Spinal cord (tissue), 9 donors: ENCODE measurements at regions not wholly inside any gene's neighbourhood (a gene's known extent, or its start where the extent isn't known, plus 50 kb on each side); places are given as distances from the start of the nearest gene placed in this dataset.
"Not testable (repeated sequence)": the region's sequence is repeated elsewhere in the genome, so short reads cannot be mapped to it uniquely, and the experiment has no call there.

Source experiments
- DNase-seq, 6 donors: peaks; one replicate each; pipeline versions ENCODE4 v3.0.0 to v3.0.0-alpha.2; 2013 to 2015; ENCODE audit warnings: low spot score in 6 of 6, low read depth in 4 of 6
- H3K27ac ChIP-seq: one replicate; pipeline ENCODE4 v1.5.1; 2013; ENCODE audit warnings: low read depth, low read length, control low read depth
- H3K27me3 ChIP-seq: one replicate; pipeline ENCODE4 v1.6.1; 2013; ENCODE audit warnings: low read length; ENCODE audit not compliant: control insufficient read depth, insufficient read depth
- H3K36me3 ChIP-seq: one replicate; pipeline ENCODE4 v1.6.1; 2013; ENCODE audit warnings: low read length; ENCODE audit not compliant: control insufficient read depth, insufficient read depth
- H3K4me1 ChIP-seq: one replicate; pipeline ENCODE4 v1.6.1; 2013; ENCODE audit warnings: low read length; ENCODE audit not compliant: control insufficient read depth, insufficient read depth
- H3K4me3 ChIP-seq: one replicate; pipeline ENCODE4 v1.5.1; 2013; ENCODE audit warnings: low read depth, low read length, control low read depth
- H3K9me3 ChIP-seq: one replicate; pipeline ENCODE4 v1.6.1; 2013; ENCODE audit warnings: low read length; ENCODE audit not compliant: control insufficient read depth, insufficient read depth
- WGBS: methylation state at CpG from one replicate; pipeline ENCODE4 v1.1.5; 2013; ENCODE audit warnings: missing lambda C conversion rate; ENCODE audit not compliant: insufficient coverage; 5-methylcytosine and 5-hydroxymethylcytosine counted together
- donor health status: healthy.

DNA sequence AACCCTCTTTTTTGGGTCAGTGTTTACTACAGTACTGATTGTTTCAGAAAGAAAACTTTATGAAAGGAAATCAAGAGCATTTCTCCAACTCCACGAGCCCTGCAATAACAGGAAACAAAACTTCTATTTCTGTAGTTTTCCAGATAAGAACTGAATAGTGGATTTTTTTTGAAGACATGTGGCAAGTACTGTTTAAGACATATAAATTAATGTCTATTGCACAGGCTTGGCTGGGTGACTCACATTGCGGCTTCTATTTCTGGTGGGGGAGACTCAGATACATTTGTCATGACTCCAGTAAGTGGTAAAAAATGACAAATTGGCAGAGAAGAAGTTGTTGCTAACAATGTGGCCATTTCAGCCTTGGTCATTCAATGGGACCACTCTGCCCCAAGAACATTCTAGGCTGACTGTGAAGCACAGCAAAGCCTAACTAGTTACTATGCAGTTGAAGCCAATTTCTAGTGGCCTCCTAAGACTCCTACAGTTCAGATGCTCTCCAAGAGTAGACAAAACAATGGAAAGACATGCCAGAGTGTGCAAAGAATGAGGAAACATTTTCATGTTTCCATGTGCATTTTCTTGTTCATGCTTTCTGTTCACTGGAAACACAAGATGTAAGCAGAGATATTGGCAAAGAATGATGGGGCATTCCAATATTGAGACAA is 200.9 kb downstream of the EDN1 start:
- no CpG with 5 or more reads among the region's 2 CpGs for WGBS
- DNase-seq = no peak
- Histone ChIP-seq H3K27ac (no peak overlapping the region), H3K9me3 (no peaks in the 10 kb centered on the region), H3K36me3 (no peaks in the 10 kb centered on the region), H3K27me3 (no peaks in the 10 kb centered on the region), H3K4me3 (no peak overlapping the region), H3K4me1 (no peaks in the 10 kb centered on the region)

DNA sequence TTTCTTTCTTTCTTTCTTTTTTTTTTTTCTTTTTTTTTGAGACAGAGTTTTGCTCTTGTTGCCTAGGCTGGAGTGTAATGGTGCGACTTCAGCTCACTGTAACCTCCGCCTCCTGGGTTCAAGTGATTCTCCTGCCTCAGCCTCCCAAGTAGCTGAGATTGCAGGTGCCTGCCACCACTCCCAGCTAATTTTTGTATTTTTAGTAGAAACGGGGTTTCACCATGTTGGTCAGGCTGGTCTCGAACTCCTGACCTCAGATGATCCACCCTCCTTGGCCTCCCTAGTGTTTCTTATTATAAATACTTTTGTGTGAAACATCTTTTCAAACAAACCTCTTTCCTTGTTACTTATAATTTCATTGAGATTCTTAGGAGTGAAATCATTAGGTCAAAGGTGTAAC is 202.8 kb downstream of the EDN1 start:
- H3K4me1 ChIP-seq, H3K9me3 ChIP-seq, H3K27ac ChIP-seq, H3K36me3 ChIP-seq, DNase-seq, H3K4me3 ChIP-seq, H3K27me3 ChIP-seq: not testable (repeated sequence)
- WGBS = no CpG with 5 or more reads among the region's 4 CpGs

DNA sequence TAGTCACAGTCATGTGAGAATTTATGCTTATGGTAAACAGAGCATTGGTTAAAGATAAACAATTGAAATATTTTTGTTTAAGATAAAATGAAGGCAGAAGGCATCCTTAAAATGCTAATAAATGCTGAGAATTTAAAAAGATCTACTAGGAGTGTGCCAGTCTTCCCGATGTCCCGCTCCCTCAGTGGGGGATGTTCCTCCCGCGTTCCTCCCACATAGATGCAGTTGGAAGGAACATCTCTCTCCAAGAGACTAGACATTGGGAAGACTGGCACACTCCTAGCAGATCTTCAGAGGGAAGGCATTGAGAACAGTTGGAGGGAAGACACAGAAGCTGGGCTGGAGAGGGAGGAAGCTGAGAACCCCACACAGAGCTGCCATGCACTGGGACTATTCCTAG is 203.3 kb downstream of the EDN1 start:
- Histone ChIP-seq H3K27me3 (no peaks in the 10 kb centered on the region), H3K36me3 (no peaks in the 10 kb centered on the region), H3K4me3 (no peak overlapping the region), H3K4me1 (no peaks in the 10 kb centered on the region), H3K27ac (no peak overlapping the region), H3K9me3 (no peaks in the 10 kb centered on the region)
- no CpG with 5 or more reads among the region's 4 CpGs for WGBS
- DNase-seq = no peak

DNA sequence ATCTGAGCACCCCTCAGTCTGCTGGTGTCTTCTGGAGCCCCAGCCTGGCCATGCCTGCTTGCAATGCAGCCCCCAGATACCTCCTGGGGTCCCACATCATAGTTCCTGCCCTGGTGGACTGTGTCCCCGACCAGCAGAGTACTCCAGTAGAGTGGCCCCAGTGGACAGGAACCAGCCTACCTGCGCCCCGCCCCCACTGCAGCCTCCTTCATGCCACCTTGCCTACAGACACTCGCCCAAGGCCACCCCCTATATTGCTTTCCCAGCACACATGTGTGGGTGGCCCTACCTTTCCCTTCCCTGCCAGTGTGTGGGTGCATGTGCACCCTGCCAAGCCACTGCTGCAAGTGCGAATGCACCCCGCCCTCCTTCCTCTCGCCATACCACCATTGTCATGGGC is 204.0 kb downstream of the EDN1 start:
- Histone ChIP-seq H3K4me1 (no peaks in the 10 kb centered on the region), H3K36me3 (no peaks in the 10 kb centered on the region), H3K27ac (no peak overlapping the region), H3K4me3 (no peak overlapping the region), H3K9me3 (no peaks in the 10 kb centered on the region), H3K27me3 (no peaks in the 10 kb centered on the region)
- no peak for DNase-seq
- WGBS = 94% methylated on average over 7 of the region's 7 CpGs

DNA sequence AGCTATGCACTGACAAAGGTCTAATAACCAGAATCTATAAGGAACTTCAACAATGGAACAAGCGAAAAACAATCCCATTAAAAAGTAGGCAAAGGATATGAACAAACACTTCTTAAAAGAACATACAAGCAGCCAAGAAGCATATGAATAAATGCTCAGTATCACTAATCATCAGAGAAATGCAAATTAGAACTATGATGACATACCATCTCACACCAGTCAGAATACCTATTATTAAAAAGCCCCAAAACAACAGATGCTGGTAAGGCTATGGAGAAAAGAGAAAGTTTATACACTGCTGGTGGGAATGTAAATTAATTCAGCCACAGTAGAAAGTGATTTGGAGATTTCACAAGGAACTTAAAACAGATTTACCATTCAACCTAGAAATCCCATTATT is 211.8 kb downstream of the EDN1 start:
- Histone ChIP-seq H3K4me3 (no peak overlapping the region), H3K9me3 (peaks cover 2% of the 10 kb centered on the region), H3K4me1 (no peaks in the 10 kb centered on the region), H3K36me3 (no peaks in the 10 kb centered on the region), H3K27me3 (no peaks in the 10 kb centered on the region), H3K27ac (no peak overlapping the region)
- DNase-seq = no peak
- no CpG with 5 or more reads among the region's 1 CpG for WGBS

DNA sequence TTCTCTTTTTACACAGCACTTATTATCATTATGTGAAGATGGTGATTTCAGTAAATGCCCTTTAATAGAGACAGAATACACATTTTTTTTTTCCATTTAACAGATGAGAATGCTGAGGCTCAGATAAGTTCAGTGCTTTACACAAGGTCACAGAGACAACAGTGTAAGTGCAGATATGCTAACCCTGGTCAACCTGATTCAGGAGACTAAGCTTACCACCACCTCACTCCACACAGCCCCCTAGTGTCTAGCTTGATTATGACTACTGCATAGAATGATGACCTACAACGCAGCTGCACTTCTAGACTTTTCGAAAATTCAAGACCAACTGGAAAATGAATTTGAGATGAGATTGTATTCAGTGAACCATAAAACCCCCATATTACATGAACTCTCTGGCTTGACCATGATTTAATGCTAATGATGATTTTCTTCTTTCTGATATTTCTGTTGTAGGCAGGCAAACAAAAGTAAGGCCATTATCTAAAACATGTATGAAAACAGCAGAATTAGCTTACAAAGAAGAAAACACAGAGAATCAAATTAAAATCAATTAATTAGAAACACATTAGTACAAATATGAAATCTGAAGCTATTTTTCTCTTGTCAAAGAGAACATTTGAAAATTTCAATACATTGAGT is 212.1 kb upstream of the PHACTR1 start:
- Histone ChIP-seq H3K4me3 (no peak overlapping the region), H3K9me3 (peaks cover 2% of the 10 kb centered on the region), H3K36me3 (no peaks in the 10 kb centered on the region), H3K27ac (no peak overlapping the region), H3K4me1 (no peaks in the 10 kb centered on the region), H3K27me3 (no peaks in the 10 kb centered on the region)
- WGBS = no CpG with 5 or more reads among the region's 2 CpGs
- DNase-seq = no peak

DNA sequence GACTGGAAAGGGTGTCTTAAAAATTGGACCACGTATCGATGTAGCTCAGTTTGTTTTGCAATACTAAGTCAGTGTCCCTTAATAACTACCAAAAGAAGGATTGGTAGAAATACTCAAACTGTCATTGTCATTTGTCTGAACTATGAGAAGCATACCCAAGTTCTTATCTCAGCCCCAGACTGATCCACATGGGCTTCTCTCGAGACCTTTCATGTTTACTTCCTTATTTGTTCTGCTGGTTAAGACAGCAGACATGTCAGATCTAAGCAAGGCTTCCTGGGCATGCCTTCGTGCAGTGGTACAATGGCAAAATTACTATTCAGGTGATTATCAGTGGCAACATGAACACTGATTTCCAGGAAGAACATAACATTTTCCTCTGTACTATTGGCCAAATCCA is 211.1 kb upstream of the PHACTR1 start:
- Histone ChIP-seq H3K9me3 (no peaks in the 10 kb centered on the region), H3K4me3 (no peak overlapping the region), H3K27me3 (no peaks in the 10 kb centered on the region), H3K4me1 (no peaks in the 10 kb centered on the region), H3K27ac (no peak overlapping the region), H3K36me3 (no peaks in the 10 kb centered on the region)
- 75% methylated on average over 1 of the region's 4 CpGs for WGBS
- peak in 1 of 6 donors; percentile 11 for DNase-seq

DNA sequence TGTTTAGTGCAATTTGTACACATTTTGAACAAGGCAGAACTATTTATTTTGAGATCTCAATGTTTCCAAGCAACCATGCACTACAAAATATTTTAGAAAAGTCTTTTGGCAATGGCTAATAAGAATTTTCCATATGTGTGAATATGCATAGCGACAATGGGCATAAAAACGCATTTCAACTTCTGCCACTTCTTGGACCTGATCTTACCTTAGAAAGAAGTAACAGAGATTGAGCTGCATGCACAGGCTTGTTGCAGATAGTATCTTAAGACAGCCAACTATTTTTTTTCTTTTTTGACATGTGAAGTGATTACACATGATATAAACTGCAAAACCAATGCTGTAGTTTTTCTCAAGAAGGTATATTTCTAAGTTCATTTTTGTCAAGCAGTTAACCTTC is 210.4 kb upstream of the PHACTR1 start:
- no peaks in the 10 kb centered on the region for H3K9me3 ChIP-seq
- DNase-seq = peak in 1 of 6 donors; percentile 81
- no peak overlapping the region for H3K27ac ChIP-seq
- H3K36me3 ChIP-seq = no peaks in the 10 kb centered on the region
- no peaks in the 10 kb centered on the region for H3K27me3 ChIP-seq
- H3K4me3 ChIP-seq = no peak overlapping the region
- H3K4me1 ChIP-seq = no peaks in the 10 kb centered on the region
- WGBS = no CpG with 5 or more reads among the region's 2 CpGs

DNA sequence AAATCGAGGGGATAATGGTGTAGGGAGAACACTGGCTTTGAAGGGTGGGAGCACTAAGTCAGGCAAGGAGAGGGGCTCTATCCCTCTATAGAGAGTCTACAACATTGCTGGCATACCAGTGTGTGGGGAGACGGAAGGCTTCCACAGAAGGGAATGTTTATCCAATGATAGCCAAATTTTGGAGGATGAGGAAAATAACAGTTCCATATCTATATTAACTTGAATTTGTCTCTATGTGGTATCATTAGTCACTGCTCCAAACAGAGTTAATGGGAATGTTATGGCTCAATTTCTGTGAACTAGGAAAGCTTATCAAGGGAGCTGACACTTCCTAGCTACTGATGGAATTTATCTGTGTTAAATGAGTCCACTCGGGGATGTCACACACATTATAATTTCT is 208.9 kb upstream of the PHACTR1 start:
- DNase-seq = peak in 1 of 6 donors; percentile 21
- Histone ChIP-seq H3K36me3 (no peaks in the 10 kb centered on the region), H3K9me3 (no peaks in the 10 kb centered on the region), H3K27me3 (no peaks in the 10 kb centered on the region), H3K4me3 (no peak overlapping the region), H3K4me1 (no peaks in the 10 kb centered on the region), H3K27ac (no peak overlapping the region)
- WGBS = 67% methylated on average over 1 of the region's 3 CpGs

DNA sequence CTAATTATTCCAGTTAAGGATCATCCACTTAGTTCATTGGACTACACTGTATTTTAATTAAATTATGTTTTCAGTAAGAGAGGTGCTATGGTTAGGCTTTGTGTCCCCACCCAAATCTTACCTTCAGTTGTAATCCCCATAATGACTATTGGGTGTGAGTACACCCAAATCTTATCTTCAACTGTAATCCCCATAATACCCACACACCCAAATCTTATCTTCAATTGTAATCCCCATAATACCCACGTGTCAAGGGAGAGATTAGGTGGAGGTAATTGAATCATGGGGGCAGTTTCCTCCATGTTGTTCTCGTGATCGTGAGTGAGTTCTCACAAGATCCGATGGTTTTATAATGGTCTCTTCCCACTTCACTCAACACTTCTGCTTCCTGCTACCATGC is 208.0 kb upstream of the PHACTR1 start:
- H3K27me3 ChIP-seq = no peaks in the 10 kb centered on the region
- no peak for DNase-seq
- H3K27ac ChIP-seq = no peak overlapping the region
- no peaks in the 10 kb centered on the region for H3K36me3 ChIP-seq
- WGBS = no CpG with 5 or more reads among the region's 4 CpGs
- H3K4me3 ChIP-seq = no peak overlapping the region
- no peaks in the 10 kb centered on the region for H3K4me1 ChIP-seq
- H3K9me3 ChIP-seq = no peaks in the 10 kb centered on the region
